Muscle layer of colon (tissue), 2 donors: ENCODE measurements at regions not wholly inside any gene's neighbourhood (a gene's known extent, or its start where the extent isn't known, plus 50 kb on each side); places are given as distances from the start of the nearest gene placed in this dataset.

Experiments used
- H3K27ac ChIP-seq: one replicate; pipeline ENCODE4 v1.7.0; 2013; ENCODE audit warnings: low read depth, mild to moderate bottlenecking, low read length, moderate library complexity
- H3K27me3 ChIP-seq, 2 donors: one replicate each; pipeline ENCODE4 v1.7.0; 2013; ENCODE audit warnings: low read length in 2 of 2, mild to moderate bottlenecking in 2 of 2; ENCODE audit not compliant: insufficient read depth in 2 of 2, control insufficient read depth in 1 of 2
- H3K36me3 ChIP-seq: one replicate; pipeline ENCODE4 v1.7.0; 2013; ENCODE audit warnings: mild to moderate bottlenecking, low read length; ENCODE audit not compliant: insufficient read depth
- H3K4me1 ChIP-seq: one replicate; pipeline ENCODE4 v1.7.0; 2013; ENCODE audit warnings: mild to moderate bottlenecking, low read length; ENCODE audit not compliant: insufficient read depth
- H3K4me3 ChIP-seq, 2 donors: one replicate each; pipeline ENCODE4 v1.7.0; 2013; ENCODE audit warnings: low read length in 2 of 2, low read depth in 1 of 2, mild to moderate bottlenecking in 1 of 2, moderate library complexity in 1 of 2
- H3K9ac ChIP-seq: one replicate; pipeline ENCODE4 v1.7.0; 2013; ENCODE audit warnings: low read length
- H3K9me3 ChIP-seq: one replicate; pipeline ENCODE4 v1.7.0; 2013; ENCODE audit warnings: mild to moderate bottlenecking, low read length
- donor health status: abdominal sarcoma.
- donor health status: Adenocarcinoma of cecum.

- Histone ChIP-seq H3K4me1 (no peaks in the 10 kb centered on the region), H3K9ac (no peak overlapping the region), H3K27me3 (peaks cover 0 to 25% of the 10 kb centered on the region in 2 donors), H3K9me3 (no peaks in the 10 kb centered on the region), H3K27ac (no peak overlapping the region), H3K36me3 (no peaks in the 10 kb centered on the region), H3K4me3 (no peak overlapping the region)
Observed at GRCh38 chr4:1464581-1465171, 58.4 kb upstream of the NKX1-1 start.

- Histone ChIP-seq H3K9ac (no peak overlapping the region), H3K36me3 (no peaks in the 10 kb centered on the region), H3K9me3 (no peaks in the 10 kb centered on the region), H3K4me1 (no peaks in the 10 kb centered on the region), H3K27me3 (peaks cover 0 to 27% of the 10 kb centered on the region in 2 donors), H3K27ac (no peak overlapping the region), H3K4me3 (no peak overlapping the region)
Observed at GRCh38 chr4:1463927-1464540, 57.8 kb upstream of the NKX1-1 start.

DNA sequence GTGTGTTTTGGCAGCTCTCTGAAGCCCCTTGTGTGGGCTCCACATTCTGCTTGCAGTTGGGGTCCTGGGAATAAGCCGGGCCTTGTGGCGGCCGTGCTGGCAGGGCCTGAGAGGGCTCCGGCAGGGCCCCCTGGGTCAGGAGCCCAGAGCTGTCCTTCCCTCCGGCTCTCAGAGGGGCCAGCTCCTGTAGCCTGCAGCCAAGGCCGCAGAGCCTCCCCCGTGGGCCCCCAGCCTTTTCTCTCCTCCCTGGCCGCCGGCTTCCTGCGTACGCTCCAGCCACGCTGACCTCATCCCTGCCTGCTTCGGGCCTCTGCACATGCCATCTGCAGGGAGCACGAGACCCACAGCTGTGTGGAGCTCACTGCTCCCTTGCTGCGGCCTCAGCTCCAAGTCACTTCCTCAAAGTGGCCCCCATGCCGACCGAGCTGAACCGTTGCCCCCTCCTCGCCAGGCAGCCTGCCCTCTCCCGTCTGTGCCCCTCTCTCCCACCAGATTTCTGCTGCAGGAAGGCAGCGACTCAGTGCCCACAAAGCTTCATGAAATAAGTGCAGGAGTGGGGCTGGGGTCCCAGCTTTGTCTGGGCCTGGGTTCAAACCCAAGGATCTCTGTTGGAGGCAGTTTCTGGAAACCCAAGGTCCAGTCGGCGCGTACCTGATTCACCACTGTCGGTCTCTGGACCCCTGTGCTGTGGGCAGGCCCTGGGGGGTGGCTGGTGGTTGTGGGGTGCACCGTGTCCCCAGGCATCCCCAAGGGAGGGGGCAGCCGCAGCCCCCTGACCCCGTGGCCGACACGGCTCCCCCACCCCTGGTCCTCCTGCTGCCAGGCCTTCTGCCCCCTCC is 57.1 kb upstream of the NKX1-1 start:
- Histone ChIP-seq H3K36me3 (no peaks in the 10 kb centered on the region), H3K9me3 (no peaks in the 10 kb centered on the region), H3K9ac (no peak overlapping the region), H3K4me1 (no peaks in the 10 kb centered on the region), H3K27me3 (peaks cover 0 to 34% of the 10 kb centered on the region in 2 donors), H3K4me3 (no peak overlapping the region), H3K27ac (no peak overlapping the region)

- Histone ChIP-seq H3K9ac (no peak overlapping the region), H3K36me3 (no peaks in the 10 kb centered on the region), H3K27ac (no peak overlapping the region), H3K4me3 (no peak overlapping the region), H3K9me3 (no peaks in the 10 kb centered on the region), H3K27me3 (peaks cover 0 to 37% of the 10 kb centered on the region in 2 donors), H3K4me1 (no peaks in the 10 kb centered on the region)
Observed at GRCh38 chr4:1462768-1463075, 56.5 kb upstream of the NKX1-1 start.

- H3K36me3 ChIP-seq = no peaks in the 10 kb centered on the region
- H3K27me3 ChIP-seq = peaks cover 0 to 37% of the 10 kb centered on the region in 2 donors
- no peaks in the 10 kb centered on the region for H3K9me3 ChIP-seq
- no peak overlapping the region for H3K27ac ChIP-seq
- H3K4me1 ChIP-seq = no peaks in the 10 kb centered on the region
- H3K4me3 ChIP-seq = no peak overlapping the region
- H3K9ac ChIP-seq = no peak overlapping the region
Observed at GRCh38 chr4:1462009-1462767, 55.9 kb upstream of the NKX1-1 start.

DNA sequence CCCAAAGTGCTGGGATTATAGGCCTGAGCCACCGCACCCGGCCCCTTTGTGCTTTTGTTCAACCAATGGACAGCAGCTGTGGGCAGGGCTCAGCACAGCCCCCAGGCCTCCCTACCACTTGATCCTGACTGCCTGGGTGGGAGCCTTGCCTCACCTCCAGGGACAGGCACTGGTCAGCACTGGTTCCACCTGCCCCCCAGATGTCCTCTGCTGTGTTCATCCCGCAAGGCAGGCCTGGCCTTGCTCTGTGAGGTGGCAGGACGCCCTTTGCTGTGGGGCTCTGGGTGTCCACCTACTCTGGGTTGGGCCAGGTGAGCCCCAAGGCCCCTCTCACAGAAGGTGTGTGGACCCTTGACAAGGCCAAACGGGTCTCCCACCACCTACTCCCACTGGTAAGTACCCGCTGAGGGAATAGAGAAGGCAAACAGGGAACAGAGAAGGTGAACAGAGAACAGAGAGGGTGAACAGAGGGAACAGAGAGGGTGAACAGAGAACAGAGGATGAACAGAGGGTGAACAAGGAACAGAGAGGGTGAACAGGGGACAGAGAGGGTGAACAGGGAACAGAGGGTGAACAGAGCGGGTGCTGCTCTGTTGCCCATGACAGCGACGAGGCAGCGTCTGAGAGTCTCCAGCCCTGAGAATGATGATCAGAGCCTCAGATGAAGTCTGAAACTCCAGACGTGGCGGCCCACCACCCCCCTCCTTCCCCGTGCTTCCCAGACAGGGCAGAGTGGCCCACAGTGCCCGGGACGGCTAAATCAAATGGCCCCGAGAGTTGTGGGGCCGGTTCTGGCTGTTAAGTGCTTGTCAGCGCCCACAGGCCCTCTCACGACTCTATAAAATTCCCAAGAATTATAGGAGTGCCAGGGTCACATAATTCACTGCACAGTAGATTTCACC is 55.0 kb upstream of the NKX1-1 start:
- Histone ChIP-seq H3K27me3 (peaks cover 0 to 37% of the 10 kb centered on the region in 2 donors), H3K36me3 (no peaks in the 10 kb centered on the region)

DNA sequence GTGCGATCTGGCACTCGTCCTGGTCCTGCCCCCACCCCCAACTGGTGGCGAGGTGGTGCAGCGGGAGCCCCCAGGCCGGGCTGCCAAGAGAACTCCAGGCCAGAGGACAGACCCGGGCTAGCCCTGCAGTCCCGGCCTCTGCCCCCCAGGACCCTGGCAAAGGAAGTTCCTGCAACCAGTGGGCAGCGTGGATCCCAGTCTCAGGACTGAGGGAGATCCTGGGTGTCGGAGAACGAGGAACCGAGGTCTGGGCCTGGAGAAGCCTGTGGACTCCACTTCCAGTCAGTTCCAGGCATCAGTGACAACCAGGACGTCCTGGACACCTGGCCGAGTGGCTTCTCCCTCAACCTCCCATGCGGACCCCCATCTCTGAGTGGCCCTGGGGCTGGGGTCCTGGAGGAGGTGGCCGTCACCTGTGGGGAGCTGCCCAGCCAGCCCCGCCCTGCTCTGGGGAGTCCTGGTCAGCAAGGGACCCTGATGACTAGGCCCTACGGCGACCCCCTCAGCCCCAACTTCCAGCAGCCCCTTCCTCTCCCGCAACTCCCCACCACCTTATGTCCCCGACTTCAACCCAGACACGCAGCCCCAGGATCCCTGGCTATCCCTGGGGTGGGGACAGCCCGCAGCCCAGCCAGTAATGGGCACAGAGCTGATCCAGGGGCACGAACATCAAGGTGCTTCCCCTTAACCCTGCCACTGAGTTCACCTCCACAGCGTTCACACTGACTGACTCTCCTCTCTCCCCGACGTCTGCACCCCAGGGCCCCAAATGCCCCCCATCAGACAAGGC is 53.7 kb upstream of the NKX1-1 start:
- Histone ChIP-seq H3K4me3 (no peak overlapping the region), H3K4me1 (no peaks in the 10 kb centered on the region), H3K9me3 (no peaks in the 10 kb centered on the region), H3K9ac (no peak overlapping the region), H3K27me3 (peaks cover 0 to 37% of the 10 kb centered on the region in 2 donors), H3K36me3 (no peaks in the 10 kb centered on the region), H3K27ac (no peak overlapping the region)

More for the DNA sequence above, 55.0 kb upstream of the NKX1-1 start:
- H3K4me1 ChIP-seq = no peaks in the 10 kb centered on the region
- no peak overlapping the region for H3K4me3 ChIP-seq
- no peak overlapping the region for H3K27ac ChIP-seq
- H3K9me3 ChIP-seq = no peaks in the 10 kb centered on the region
- H3K9ac ChIP-seq = no peak overlapping the region

GRCh38 chr4:1459081-1459721 is 53.0 kb upstream of the NKX1-1 start:
- H3K9ac ChIP-seq = no peak overlapping the region
- H3K27ac ChIP-seq = no peak overlapping the region
- H3K4me1 ChIP-seq = no peaks in the 10 kb centered on the region
- H3K9me3 ChIP-seq = no peaks in the 10 kb centered on the region
- no peaks in the 10 kb centered on the region for H3K36me3 ChIP-seq
- peaks cover 0 to 35% of the 10 kb centered on the region in 2 donors for H3K27me3 ChIP-seq
- H3K4me3 ChIP-seq = no peak overlapping the region

- no peaks in the 10 kb centered on the region for H3K4me1 ChIP-seq
- no peaks in the 10 kb centered on the region for H3K36me3 ChIP-seq
- H3K9me3 ChIP-seq = no peaks in the 10 kb centered on the region
- H3K27me3 ChIP-seq = peaks cover 0 to 29% of the 10 kb centered on the region in 2 donors
- no peak overlapping the region for H3K4me3 ChIP-seq
- H3K27ac ChIP-seq = no peak overlapping the region
- H3K9ac ChIP-seq = no peak overlapping the region
Observed at GRCh38 chr4:1458581-1458980, 52.3 kb upstream of the NKX1-1 start.
